ENCODE measurements at regions not wholly inside any gene's neighbourhood (a gene's known extent, or its start where the extent isn't known, plus 50 kb on each side); places are given as distances from the start of the nearest gene placed in this dataset.
"Not testable (repeated sequence)": the region's sequence is repeated elsewhere in the genome, so short reads cannot be mapped to it uniquely, and the experiment has no call there.

DNA sequence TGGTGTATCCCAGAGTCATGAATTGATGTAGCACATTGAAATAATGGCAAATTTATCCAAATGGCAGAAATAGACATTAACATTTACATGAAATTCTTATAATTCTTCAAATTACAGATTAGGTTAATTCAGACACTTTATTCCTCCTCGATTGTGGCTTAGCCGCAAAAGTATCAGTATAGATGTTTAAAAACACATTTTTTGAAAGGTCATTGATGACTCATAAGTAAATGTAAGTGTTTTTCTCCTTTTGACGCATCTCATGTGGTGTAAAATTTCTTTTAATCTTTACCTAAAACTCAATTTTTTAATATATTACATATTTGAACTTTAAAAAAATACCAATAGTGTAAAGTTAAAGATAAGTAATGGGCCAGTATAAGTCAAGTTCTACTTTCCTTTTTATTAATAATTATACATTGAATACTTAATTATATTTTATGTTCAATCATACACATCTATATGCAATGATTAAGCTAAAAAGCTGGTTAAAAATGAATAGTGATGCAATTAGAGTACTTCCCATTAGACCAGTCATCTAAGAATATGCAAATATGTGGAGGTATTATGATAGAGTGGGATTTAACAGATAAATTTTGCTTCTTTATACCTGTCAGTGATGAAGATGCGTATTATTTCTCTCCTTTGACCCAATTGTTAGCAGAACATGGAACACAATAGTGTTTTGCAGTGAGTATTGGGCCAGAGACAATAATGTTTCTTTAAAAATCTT lies 678.1 kb upstream of the DPPA4 start:
- no peak for DNase-seq

DNA sequence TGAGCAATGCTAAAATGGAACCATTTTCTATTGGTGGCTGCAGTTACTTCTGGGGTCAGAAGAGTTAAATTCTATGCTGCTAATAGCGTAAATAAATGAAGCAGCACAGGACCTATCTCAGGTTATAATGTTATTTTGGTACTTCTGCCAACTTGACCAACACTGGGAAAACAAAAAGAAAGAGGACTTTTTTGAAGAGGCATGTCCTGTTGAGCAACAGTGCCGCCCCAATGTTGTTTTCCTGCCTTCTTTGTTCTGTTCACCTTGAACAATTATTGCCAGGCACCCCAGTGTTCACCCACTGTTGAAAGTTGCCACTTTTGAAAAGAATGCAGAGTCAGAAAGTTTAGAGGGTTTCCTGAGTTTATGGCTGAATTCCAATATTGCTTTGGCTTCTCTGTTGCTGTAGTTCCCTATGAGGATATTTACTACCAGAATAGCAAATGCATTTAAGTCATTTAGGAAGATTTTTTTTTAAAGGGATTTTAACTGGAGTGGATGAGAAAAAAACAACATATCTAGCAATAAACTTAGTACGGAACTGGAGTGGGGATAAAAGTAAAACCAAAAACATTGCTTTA lies 679.0 kb upstream of the DPPA4 start:
- DNase-seq: no peak

- no peak for DNase-seq
Observed at GRCh38 chr3:110017304-110017703, 680.0 kb upstream of the DPPA4 start.

DNA sequence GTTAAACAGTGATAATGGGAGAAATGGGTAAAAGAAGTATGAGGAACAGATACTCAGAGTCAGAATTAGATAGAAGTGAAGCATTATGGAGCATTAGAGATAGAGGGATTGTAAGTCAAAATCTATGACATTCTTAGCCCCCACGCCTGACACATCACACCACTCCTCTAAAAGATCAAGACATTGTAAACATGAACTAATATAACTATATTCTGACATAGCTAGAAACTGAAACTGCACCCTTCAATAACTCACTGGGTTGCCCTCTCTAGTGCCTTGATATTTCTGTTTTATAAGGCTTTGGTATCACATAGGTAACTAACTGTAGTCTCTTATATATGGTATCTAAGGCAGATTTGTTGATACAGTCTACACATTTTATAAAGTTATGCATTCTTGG lies 684.3 kb upstream of the DPPA4 start:
- DNase-seq: no peak

GRCh38 chr3:110023022-110023421 lies 685.7 kb upstream of the DPPA4 start:
- DNase-seq: not testable (repeated sequence)

DNA sequence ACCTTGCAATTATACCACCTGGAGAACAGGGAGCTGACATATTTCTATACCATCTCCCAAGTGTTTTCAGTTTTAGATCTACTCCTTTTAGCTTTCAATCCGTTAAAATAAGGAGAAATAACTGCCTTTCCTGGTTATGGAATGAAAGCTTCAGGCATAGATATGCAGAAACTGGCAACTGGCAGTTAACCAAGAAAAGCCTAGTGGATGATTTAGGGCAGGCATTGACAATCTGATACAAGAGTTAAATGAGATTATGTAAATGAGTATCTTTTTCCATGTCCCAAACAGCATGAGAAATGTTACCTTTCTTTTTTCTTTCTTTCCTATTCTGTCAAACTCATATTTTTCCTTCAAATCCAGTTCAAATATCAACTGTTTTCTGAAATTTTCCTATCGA lies 689.1 kb upstream of the DPPA4 start:
- no peak for DNase-seq

DNA sequence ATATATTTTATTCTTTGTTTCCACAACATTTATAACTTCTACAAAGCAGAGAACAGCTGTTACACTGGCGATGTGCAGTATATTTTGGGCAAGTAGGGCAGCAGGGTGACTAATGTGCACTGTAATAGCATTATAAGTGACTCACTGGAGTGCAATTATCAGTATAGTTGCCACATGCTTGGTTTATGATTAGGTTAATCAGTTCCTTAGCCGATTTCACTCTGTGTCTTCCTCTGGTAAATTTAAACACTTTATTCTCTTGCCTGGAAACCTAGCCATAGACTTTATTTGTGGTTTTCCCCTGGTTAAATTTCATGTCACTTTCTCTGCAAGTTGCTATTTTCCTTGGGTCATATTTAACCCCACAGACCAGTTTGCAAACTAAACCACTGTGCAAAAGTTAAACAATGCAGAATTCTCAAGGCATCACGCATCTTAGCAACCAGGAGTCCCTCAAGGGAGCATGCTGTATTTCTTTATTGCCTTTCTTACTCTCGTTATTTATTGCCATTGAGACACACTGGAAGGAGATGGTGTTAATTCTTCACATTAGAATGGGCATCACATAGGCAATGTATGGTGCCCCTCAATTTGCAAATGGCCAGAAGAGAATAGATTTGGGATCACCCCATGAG lies 690.2 kb upstream of the DPPA4 start:
- DNase-seq: no peak

GRCh38 chr3:110031975-110032374 lies 694.6 kb upstream of the DPPA4 start:
- no peak for DNase-seq

- DNase-seq: no peak
Observed at GRCh38 chr3:110059431-110059830, 722.1 kb upstream of the DPPA4 start.

- DNase-seq: no peak
Observed at GRCh38 chr3:110062716-110063115, 725.4 kb upstream of the DPPA4 start.

- no peak for DNase-seq
Observed at GRCh38 chr3:110063178-110063577, 725.8 kb upstream of the DPPA4 start.

- DNase-seq: no peak
Observed at GRCh38 chr3:110066206-110066605, 728.9 kb upstream of the DPPA4 start.

DNA sequence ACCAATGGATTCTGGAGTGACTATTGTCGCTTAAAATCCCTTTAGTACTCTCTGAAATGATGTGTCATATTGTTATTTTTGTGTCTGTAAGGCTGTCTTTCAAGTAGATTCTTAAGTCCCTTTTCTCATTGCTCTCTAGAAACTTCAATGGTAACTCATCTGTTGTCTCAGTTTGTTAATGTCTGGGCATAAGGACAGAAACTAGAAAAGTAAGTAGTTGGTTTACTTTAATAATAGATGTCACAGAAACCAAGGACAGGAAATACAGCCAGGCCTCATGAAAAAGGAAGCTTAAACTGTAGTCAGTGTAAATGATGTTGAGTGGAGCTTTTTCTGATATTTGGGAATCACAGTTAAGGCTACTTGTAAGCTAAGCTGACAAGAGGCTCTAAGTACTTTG lies 730.2 kb upstream of the DPPA4 start:
- DNase-seq: no peak

- DNase-seq: no peak
Observed at GRCh38 chr3:110069761-110070160, 732.4 kb upstream of the DPPA4 start.

- DNase-seq: no peak
Observed at GRCh38 chr3:110070161-110070916, 733.0 kb upstream of the DPPA4 start.

- no peak for DNase-seq
Observed at GRCh38 chr3:110074095-110074494, 736.7 kb upstream of the DPPA4 start.

GRCh38 chr3:110077093-110077492 lies 739.7 kb upstream of the DPPA4 start:
- DNase-seq: no peak

GRCh38 chr3:110093411-110093810 lies 756.1 kb upstream of the DPPA4 start:
- DNase-seq: no peak

DNA sequence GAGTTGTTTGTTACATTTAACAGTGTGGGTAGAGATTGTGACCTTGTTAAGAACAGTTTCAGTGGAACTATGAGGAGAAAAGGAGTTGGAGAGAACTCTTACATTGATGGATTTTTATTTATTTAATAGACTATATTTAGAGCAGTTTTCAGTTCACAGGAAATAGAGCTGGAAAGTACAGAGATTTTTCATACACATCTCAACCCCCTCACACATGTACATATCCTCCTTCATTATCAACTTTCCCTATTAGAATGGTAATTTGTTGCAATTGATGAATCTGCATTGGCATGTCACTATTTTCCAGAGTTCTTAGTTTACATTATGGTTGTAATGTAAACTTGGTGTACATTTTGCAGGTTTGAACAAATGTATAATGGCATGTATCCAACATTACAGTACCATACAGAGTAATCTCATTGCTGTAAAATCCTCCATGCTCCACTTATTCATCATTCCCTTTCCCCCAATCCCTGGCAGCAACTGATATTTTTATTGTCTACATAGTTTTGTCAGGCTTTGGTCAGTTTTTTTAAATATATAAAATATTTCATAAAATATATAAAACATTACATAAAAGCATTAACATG lies 756.6 kb upstream of the DPPA4 start:
- DNase-seq: no peak

DNA sequence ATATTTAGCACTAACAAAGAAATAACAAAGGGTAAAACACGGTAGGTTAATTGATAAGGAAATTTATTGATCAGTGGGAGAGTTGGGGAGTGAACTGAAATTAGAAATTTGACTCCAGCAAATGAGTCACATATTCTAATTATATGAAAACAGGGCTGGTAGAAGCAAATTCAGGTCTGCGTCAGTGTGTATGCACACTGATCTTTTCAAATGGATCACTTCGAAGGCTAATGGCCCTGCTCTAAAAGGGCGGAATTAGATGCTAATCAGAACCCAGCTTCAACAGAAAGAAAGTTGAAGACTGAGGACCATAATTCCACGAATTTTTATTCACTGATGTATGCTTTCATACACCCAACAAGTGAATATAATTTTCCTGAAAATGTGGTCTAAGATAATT lies 762.4 kb upstream of the DPPA4 start:
- DNase-seq: no peak

DNA sequence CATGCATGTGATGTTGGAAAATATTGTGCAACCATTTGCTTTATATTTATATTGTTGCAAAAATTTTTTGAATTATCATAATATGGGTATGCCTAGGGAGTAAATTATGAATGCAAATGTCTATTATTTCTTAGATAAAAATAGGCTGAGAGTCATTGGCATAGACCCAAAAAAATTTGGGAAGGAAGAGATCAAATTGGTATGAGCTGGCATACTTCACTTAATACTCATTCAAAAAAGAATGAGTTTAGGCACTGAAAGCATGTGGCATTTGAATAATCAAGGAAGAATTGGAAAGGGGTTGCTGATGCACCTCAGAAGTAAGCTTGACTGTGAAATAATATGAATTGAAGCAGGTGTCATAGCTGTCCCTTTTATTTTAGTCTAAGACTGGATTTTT lies 764.0 kb upstream of the DPPA4 start:
- DNase-seq: no peak

DNA sequence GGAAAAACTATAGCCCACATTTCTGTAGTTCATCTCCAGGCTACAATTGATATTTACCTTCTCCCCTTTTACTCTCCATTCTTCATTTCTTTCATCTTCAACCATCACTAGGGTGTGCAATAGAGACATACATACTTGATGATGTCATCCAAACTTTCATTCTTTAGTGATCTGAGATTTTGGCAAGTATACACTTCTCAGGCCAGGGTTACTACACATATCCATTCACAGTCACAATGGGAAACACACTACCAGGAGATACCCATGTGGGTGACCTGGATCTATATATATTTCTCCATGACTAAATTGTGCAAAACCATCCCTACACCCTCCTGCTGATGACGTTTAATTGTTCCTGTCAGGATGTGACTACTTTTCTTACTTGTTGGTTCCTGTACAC lies 769.5 kb upstream of the DPPA4 start:
- DNase-seq: no peak

GRCh38 chr3:110123946-110124345 lies 786.6 kb upstream of the DPPA4 start:
- no peak for DNase-seq
